Brain microvascular endothelial cell (primary cell): ENCODE measurements at regions not wholly inside any gene's neighbourhood (a gene's known extent, or its start where the extent isn't known, plus 50 kb on each side); places are given as distances from the start of the nearest gene placed in this dataset.

Experiments
- DNase-seq: peaks from one replicate; pipeline ENCODE4 v3.0.0-alpha.2; 2020
- H3K27ac ChIP-seq: fragments of 250-450 bp; sonication (Bioruptor Pico); 2 replicates; pipeline ENCODE4 v1.5.1; 2020; ENCODE audit warnings: mild to moderate bottlenecking, moderate library complexity
- H3K27me3 ChIP-seq: fragments of 250-450 bp; sonication (Bioruptor Pico); replicated peaks from 2 replicates; pipeline ENCODE4 v1.5.1; 2020; ENCODE audit warnings: mild to moderate bottlenecking
- H3K36me3 ChIP-seq: fragments of 250-450 bp; sonication (Bioruptor Pico); replicated peaks from 2 replicates; pipeline ENCODE4 v1.5.1; 2020; ENCODE audit warnings: mild to moderate bottlenecking
- H3K4me3 ChIP-seq: 2 replicates; pipeline ENCODE4 v1.5.1; 2011; ENCODE audit warnings: low read depth, mild to moderate bottlenecking, control low read depth, low read length, moderate library complexity
- in situ Hi-C: cut with HindIII; loops from 2 replicates; pipeline ENCODE4 v1.10.0; 2017; ENCODE audit warnings: low sequenced_read_pairs, low pct_ligation_motif_present
- TF ChIP-seq, protein P1 (sequence below): IDR thresholded peaks from 2 replicates; pipeline ENCODE4 v1.5.1; 2011; ENCODE audit warnings: low read depth, mild to moderate bottlenecking, moderate library complexity, low read length, control low read depth, inconsistent platforms; ENCODE audit errors: missing control alignments

DNA sequence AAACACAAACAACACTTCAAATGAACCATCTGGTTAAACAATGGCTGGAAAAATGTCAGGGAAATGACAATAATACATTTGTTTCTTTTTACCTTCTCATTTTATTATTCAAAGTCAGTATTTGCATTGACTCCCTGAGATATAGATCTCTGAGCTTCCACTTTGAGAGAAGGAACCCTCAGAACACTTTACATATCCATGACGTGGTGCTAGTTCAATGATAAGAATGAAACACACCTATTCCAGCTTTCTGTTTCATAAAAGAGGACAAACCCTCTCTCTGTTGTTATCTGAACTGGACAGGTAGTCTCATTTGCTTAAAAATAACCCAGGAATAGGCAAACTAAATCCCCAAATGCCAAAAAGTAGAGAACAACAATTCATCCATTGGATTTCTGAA is 65.3 kb upstream of the CCSER1 start:
- H3K27ac ChIP-seq, result no peak overlapping the region
- TF ChIP-seq, protein P1, sequence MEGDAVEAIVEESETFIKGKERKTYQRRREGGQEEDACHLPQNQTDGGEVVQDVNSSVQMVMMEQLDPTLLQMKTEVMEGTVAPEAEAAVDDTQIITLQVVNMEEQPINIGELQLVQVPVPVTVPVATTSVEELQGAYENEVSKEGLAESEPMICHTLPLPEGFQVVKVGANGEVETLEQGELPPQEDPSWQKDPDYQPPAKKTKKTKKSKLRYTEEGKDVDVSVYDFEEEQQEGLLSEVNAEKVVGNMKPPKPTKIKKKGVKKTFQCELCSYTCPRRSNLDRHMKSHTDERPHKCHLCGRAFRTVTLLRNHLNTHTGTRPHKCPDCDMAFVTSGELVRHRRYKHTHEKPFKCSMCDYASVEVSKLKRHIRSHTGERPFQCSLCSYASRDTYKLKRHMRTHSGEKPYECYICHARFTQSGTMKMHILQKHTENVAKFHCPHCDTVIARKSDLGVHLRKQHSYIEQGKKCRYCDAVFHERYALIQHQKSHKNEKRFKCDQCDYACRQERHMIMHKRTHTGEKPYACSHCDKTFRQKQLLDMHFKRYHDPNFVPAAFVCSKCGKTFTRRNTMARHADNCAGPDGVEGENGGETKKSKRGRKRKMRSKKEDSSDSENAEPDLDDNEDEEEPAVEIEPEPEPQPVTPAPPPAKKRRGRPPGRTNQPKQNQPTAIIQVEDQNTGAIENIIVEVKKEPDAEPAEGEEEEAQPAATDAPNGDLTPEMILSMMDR, result no peak
- in situ Hi-C loops, result no loop called here
- no peak overlapping the region for H3K4me3 ChIP-seq
- H3K36me3 ChIP-seq, result no peaks in the 10 kb centered on the region
- DNase-seq, result no peak
- no peaks in the 10 kb centered on the region for H3K27me3 ChIP-seq

DNA sequence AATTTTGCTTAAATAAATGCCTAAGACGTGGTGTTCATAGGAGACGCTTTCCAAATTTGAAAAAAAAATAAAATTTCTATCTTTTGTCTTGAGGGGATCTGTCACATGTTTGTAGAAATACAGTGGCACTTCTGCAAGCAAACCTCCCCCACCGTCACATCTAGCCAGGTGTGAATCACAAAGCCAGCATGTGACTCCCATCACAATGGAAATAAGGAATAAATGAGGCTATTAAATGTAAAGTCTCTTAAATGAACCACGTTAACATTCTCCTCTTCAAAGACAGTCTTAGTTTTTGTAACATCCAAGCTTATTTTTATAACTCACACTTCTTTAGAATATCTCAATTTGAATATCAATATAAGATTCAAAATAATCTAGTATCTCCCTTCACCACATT is 63.0 kb upstream of the CCSER1 start:
- in situ Hi-C loops, result no loop called here
- TF ChIP-seq, protein P1, result no peak
- H3K36me3 ChIP-seq, result no peaks in the 10 kb centered on the region

DNA sequence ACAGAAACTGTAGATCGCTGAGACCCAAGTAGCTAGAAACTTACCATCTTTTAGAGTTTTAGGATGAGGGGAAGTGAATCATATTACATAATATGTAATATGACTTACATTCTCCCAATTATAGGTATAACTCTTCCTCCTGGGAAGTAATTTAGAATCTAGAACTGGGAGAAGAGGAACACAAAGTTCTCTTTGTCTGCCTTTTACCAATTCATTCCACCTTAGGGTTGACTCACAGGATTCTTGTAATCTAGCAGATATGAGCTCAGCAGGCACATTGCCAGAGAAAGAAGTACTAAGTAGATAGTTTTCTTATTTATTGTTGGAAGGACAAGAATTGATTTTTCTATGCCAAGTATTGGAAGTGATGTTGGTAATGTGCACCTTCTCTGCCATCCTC is 58.0 kb upstream of the CCSER1 start:
- TF ChIP-seq, protein P1, result no peak
- in situ Hi-C loops, result no loop called here

More for the DNA sequence above, 63.0 kb upstream of the CCSER1 start:
- Histone ChIP-seq H3K27ac (no peak overlapping the region), H3K27me3 (no peaks in the 10 kb centered on the region), H3K4me3 (no peak overlapping the region)
- no peak for DNase-seq

DNA sequence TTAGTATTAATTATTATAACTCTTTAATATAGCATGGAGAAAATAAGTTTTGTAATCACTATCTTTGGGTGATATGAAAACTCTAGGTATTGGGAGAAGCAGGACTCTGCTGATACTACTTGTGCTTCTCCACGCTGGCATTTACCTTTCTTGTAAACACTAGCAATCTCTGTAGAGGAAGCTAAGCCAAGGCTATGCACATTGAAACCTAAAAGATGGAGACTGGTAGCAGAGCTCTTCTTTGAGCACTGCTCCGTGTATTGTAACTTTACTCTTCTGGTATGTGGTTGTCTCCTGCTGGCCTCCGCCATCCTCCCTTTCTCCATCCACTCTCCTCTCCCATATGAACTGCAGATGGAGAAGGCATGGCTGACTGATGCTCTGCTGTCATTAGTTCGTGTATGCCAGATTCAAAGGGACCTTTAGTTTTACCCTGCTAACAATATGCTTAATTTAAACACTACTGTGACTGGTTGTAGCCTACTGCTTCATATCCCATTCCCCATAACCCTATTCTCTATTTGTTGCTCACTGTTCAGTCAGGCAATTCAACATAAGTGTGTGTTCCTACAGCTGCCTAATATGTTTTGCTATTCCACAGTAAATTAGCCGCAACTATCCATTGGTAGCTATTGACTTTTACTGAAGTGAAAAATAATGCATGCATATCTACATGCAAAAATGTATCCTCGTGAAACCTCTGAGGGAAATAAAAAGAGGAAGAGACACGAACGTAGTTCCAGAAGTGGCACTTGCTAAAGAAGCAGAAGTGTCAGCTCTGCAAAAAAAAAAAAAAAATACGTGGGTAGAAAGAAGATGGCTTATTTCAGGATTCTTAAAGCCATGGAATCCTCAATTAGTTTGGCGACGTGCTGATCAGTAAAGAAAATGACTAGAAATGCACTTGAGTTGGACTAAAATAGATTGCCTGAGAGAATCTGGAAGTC is 55.6 kb upstream of the CCSER1 start:
- no peaks in the 10 kb centered on the region for H3K27me3 ChIP-seq
- H3K4me3 ChIP-seq, result no peak overlapping the region
- no peak for DNase-seq
- no peaks in the 10 kb centered on the region for H3K36me3 ChIP-seq
- H3K27ac ChIP-seq, result no peak overlapping the region
- TF ChIP-seq, protein P1, result no peak
- in situ Hi-C loops, result no loop called here

More for the DNA sequence above, 58.0 kb upstream of the CCSER1 start:
- no peaks in the 10 kb centered on the region for H3K36me3 ChIP-seq
- no peaks in the 10 kb centered on the region for H3K27me3 ChIP-seq
- DNase-seq, result no peak
- H3K4me3 ChIP-seq, result no peak overlapping the region
- H3K27ac ChIP-seq, result no peak overlapping the region

DNA sequence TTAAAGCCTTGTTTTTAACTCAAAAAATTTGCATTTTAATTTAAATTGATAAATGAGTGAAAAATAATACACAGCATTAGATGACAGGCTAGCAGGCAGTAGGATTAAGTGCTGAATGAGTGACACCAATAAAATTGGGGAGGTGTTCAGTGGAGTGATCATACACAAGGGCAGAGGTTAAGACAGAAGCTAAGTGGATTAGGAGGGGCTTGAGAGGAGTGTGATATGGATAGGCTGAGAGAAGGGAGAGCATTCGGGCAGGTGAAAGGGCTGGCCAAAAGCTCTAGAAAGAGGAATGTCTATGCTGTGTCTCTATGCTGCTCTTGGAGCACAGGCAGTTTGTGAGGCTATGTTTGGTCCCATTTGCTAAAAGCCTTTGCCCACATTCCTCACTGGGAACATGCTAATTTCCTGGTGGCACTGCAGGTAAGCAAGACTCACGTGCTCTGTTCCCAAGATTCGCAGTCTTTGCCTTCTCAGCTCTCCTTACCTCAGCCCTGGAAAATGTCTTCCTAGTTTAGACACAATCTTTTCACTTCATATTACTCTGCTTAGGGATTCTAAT is 52.8 kb upstream of the CCSER1 start:
- Histone ChIP-seq H3K36me3 (no peaks in the 10 kb centered on the region), H3K27ac (no peak overlapping the region), H3K27me3 (no peaks in the 10 kb centered on the region), H3K4me3 (no peak overlapping the region)
- TF ChIP-seq, protein P1, result no peak
- in situ Hi-C loops, result no loop called here
- DNase-seq, result no peak
